Uterus (tissue), 2 donors: ENCODE measurements at regions not wholly inside any gene's neighbourhood (a gene's known extent, or its start where the extent isn't known, plus 50 kb on each side); places are given as distances from the start of the nearest gene placed in this dataset.

Source experiments
- CTCF ChIP-seq, 4 experiments: fragments of 200-600 bp in 2 of 4; fragments of 450-650 bp in 2 of 4; sonication (generic) in 2 of 4; IDR thresholded peaks; one replicate each; pipeline ENCODE4 v1.5.1; 2016 to 2019; ENCODE audit warnings: antibody characterized with exemption in 4 of 4, mild to moderate bottlenecking in 2 of 4, moderate library complexity in 1 of 4
- POLR2A ChIP-seq, 2 donors: fragments of 450-650 bp; IDR thresholded peaks; one replicate each; pipeline ENCODE4 v1.6.1; 2016; ENCODE audit warnings: antibody characterized with exemption in 2 of 2, mild to moderate bottlenecking in 1 of 2, moderate library complexity in 1 of 2

- TF ChIP-seq CTCF (IDR thresholded peaks at IDR 0.05) (no peak), POLR2A (IDR thresholded peaks at IDR 0.05) (no peak)
These were observed 199.2 kb downstream of the ACTL7B start for GRCh38 chr9:108656566-108656965.
